ENCODE measurements at regions not wholly inside any gene's neighbourhood (a gene's known extent, or its start where the extent isn't known, plus 50 kb on each side); places are given as distances from the start of the nearest gene placed in this dataset.

DNA sequence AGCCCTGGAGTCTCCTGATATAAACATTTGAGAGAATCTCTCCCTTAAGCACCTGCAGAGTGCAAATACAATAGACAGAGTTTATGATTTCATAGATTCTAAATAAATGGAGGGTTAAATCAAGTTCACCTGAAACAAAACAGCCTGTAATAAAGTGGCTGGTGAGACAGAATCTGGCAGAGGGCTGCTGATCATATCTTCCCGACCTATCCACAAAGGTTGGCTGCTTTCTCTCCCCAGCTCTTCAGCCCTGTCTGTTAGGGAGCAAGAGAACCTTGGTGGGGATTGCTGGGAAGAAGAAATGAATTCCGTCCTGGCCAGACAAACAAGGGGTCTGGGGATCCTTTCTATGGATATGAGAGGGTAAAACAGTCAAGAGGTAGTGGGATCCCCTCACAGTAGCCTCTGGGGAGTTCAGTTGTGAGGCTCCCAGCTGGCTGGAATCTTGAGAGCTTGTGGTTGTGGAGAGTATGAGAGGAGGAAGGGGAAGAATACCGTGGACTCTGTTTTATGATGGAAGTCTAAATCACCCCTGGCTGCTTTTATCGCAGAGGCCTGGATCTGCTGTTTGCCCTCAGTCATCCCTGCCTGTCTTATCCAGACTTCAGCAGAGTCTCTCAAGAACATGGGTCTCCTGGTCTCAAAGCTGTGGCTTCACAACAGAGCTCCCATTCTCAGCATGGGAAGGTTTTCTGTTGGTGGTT, 451.3 kb downstream of the NTRK3 start:
- Mint-ChIP-seq H3K36me3 (no peaks in the 10 kb centered on the region), H3K4me1 (no peaks in the 10 kb centered on the region), H3K27me3 (no peaks in the 10 kb centered on the region), H3K4me3 (no peak overlapping the region), H3K9me3 (ENCODE audit: low read depth) (no peaks in the 10 kb centered on the region), H3K27ac (no peak overlapping the region)
- DNase-seq (no peak), ATAC-seq (no peak)
- CTCF ChIA-PET = no interaction called here

GRCh38 chr15:87804451-87804850, 452.1 kb downstream of the NTRK3 start:
- no peaks in the 10 kb centered on the region for H3K9me3 Mint-ChIP-seq (ENCODE audit: low read depth)
- no peaks in the 10 kb centered on the region for H3K27me3 Mint-ChIP-seq
- CTCF ChIA-PET = interaction anchor here (0.7 kb wide), 1 partner anchor 65 kb away, joined by 3 read pairs; no protein-coding TSS in a partner anchor
- H3K27ac Mint-ChIP-seq = no peak overlapping the region
- no peaks in the 10 kb centered on the region for H3K36me3 Mint-ChIP-seq
- ATAC-seq = no peak
- no peak for DNase-seq
- no peak overlapping the region for H3K4me3 Mint-ChIP-seq
- H3K4me1 Mint-ChIP-seq = no peaks in the 10 kb centered on the region

DNA sequence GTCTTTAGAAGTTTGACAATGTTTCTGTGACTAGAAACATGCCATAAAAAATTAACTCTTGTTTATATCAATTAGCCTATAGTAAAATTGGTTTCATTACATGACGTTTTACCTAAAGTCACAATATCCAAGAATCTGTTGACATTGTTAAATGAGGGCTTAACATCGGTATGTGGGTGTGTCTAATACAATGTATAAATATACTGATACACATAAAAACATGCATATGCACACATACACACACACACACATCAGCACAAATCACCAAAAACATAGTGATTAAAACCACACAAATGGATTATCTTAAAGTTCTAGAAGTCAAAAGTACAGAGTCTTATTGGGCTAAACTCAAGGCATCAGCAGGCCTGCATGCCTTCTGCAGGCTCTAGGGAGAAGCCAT, 456.7 kb downstream of the NTRK3 start:
- CTCF ChIA-PET = no interaction called here
- DNase-seq (no peak), ATAC-seq (no peak)
- Mint-ChIP-seq H3K27ac (no peak overlapping the region), H3K27me3 (no peaks in the 10 kb centered on the region), H3K4me3 (no peak overlapping the region), H3K4me1 (no peaks in the 10 kb centered on the region), H3K36me3 (no peaks in the 10 kb centered on the region), H3K9me3 (ENCODE audit: low read depth) (no peaks in the 10 kb centered on the region)

- no peak overlapping the region for H3K4me3 Mint-ChIP-seq
- DNase-seq = no peak
- no peak overlapping the region for H3K27ac Mint-ChIP-seq
- ATAC-seq = no peak
- no peaks in the 10 kb centered on the region for H3K4me1 Mint-ChIP-seq
- H3K9me3 Mint-ChIP-seq (ENCODE audit: low read depth) = no peaks in the 10 kb centered on the region
- H3K27me3 Mint-ChIP-seq = no peaks in the 10 kb centered on the region
- CTCF ChIA-PET = no interaction called here
- no peaks in the 10 kb centered on the region for H3K36me3 Mint-ChIP-seq
Measured at GRCh38 chr15:87799428-87799827, 457.1 kb downstream of the NTRK3 start.

- CTCF ChIA-PET = no interaction called here
- H3K27ac Mint-ChIP-seq = no peak overlapping the region
- ATAC-seq = no peak
Measured at GRCh38 chr15:87793725-87794124, 462.8 kb downstream of the NTRK3 start.

GRCh38 chr15:87792250-87793040, 464.1 kb downstream of the NTRK3 start:
- no peak overlapping the region for H3K27ac Mint-ChIP-seq
- CTCF ChIA-PET = no interaction called here
- no peaks in the 10 kb centered on the region for H3K9me3 Mint-ChIP-seq (ENCODE audit: low read depth)
- no peak overlapping the region for H3K4me3 Mint-ChIP-seq
- no peaks in the 10 kb centered on the region for H3K36me3 Mint-ChIP-seq
- ATAC-seq = no peak
- no peaks in the 10 kb centered on the region for H3K4me1 Mint-ChIP-seq
- DNase-seq = no peak
- no peaks in the 10 kb centered on the region for H3K27me3 Mint-ChIP-seq

More at GRCh38 chr15:87793725-87794124, 462.8 kb downstream of the NTRK3 start:
- Mint-ChIP-seq H3K9me3 (ENCODE audit: low read depth) (no peaks in the 10 kb centered on the region), H3K4me3 (no peak overlapping the region), H3K4me1 (no peaks in the 10 kb centered on the region), H3K36me3 (no peaks in the 10 kb centered on the region), H3K27me3 (no peaks in the 10 kb centered on the region)
- DNase-seq = no peak

DNA sequence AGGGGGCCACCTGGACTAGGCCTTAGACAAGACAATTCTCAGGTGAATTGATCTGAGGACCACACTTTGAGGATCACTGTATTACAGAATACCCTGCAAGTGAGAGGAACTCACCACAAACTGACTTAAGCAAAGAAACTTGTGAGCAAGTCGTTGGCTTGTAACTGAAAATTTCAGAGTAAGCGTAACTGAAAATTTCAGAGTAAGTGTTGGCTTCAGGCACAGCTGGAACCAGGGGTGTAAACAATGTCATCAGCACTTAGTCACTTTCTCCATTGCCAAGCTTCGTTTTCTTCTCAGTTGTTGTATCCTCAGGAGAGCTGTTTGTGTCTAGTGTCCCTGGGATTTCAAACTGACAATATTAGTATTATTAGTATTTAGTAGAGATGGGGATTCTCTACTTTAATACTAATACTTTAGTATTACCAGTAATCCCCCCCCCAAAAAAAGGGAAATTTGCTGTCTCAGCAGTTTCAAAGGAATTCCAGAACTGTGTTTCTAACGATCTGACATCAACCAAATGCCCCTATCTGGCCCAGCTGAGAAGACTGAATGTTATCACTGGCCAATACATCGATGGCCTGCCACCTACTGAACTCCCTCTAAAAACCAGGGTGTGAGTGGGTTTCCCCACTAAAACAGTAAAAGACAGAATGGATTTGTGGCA, 474.4 kb downstream of the NTRK3 start:
- H3K9me3 Mint-ChIP-seq (ENCODE audit: low read depth) = no peaks in the 10 kb centered on the region
- CTCF ChIA-PET = no interaction called here
- DNase-seq = no peak
- no peaks in the 10 kb centered on the region for H3K36me3 Mint-ChIP-seq
- H3K27ac Mint-ChIP-seq = no peak overlapping the region
- no peak overlapping the region for H3K4me3 Mint-ChIP-seq
- no peaks in the 10 kb centered on the region for H3K4me1 Mint-ChIP-seq
- no peaks in the 10 kb centered on the region for H3K27me3 Mint-ChIP-seq
- ATAC-seq = no peak

GRCh38 chr15:87779746-87780145, 476.8 kb downstream of the NTRK3 start:
- DNase-seq (no peak), ATAC-seq (no peak)
- H3K9me3 Mint-ChIP-seq (ENCODE audit: low read depth) = no peaks in the 10 kb centered on the region
- CTCF ChIA-PET = no interaction called here
- H3K4me1 Mint-ChIP-seq = no peaks in the 10 kb centered on the region
- no peak overlapping the region for H3K4me3 Mint-ChIP-seq
- H3K27ac Mint-ChIP-seq = no peak overlapping the region
- H3K36me3 Mint-ChIP-seq = no peaks in the 10 kb centered on the region
- no peaks in the 10 kb centered on the region for H3K27me3 Mint-ChIP-seq

GRCh38 chr15:87778358-87778757, 478.2 kb downstream of the NTRK3 start:
- ATAC-seq (no peak), DNase-seq (no peak)
- Mint-ChIP-seq H3K27ac (no peak overlapping the region), H3K4me1 (no peaks in the 10 kb centered on the region), H3K36me3 (no peaks in the 10 kb centered on the region), H3K4me3 (no peak overlapping the region), H3K27me3 (no peaks in the 10 kb centered on the region), H3K9me3 (ENCODE audit: low read depth) (no peaks in the 10 kb centered on the region)
- CTCF ChIA-PET = no interaction called here

- no peak overlapping the region for H3K4me3 Mint-ChIP-seq
- ATAC-seq (no peak), DNase-seq (no peak)
- CTCF ChIA-PET = no interaction called here
- H3K27me3 Mint-ChIP-seq = no peaks in the 10 kb centered on the region
- H3K36me3 Mint-ChIP-seq = no peaks in the 10 kb centered on the region
- no peaks in the 10 kb centered on the region for H3K9me3 Mint-ChIP-seq (ENCODE audit: low read depth)
- H3K4me1 Mint-ChIP-seq = no peaks in the 10 kb centered on the region
- H3K27ac Mint-ChIP-seq = no peak overlapping the region
Measured at GRCh38 chr15:87777054-87777561, 479.4 kb downstream of the NTRK3 start.

DNA sequence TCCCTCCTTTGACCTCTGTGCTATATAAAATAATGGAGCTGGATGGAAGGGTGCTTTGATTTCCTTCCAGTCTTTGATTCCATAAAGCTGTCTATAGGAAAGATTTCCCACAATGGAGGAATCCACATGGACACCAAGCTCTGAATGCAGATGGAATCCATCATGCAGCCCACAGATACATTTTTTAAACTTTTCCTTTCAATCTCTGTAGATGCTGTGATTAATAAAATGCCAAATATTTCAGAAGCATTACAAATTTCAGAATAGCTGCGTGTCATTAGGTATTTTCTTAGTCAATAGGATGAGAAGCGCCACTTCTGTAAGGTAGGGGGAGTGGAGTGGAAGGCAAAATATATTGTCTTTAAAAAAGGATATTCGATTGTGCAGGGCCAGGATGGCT, 489.0 kb downstream of the NTRK3 start:
- Mint-ChIP-seq H3K27me3 (peaks cover 3% of the 10 kb centered on the region), H3K36me3 (no peaks in the 10 kb centered on the region)
- CTCF ChIA-PET = no interaction called here

GRCh38 chr15:87764461-87765240, 491.9 kb downstream of the NTRK3 start:
- peaks cover 10% of the 10 kb centered on the region for H3K4me1 Mint-ChIP-seq
- H3K27ac Mint-ChIP-seq = no peak overlapping the region
- H3K4me3 Mint-ChIP-seq = no peak overlapping the region
- no peak for ATAC-seq
- DNase-seq = no peak
- CTCF ChIA-PET = no interaction called here
- H3K36me3 Mint-ChIP-seq = peaks cover 3% of the 10 kb centered on the region
- H3K9me3 Mint-ChIP-seq (ENCODE audit: low read depth) = no peaks in the 10 kb centered on the region
- H3K27me3 Mint-ChIP-seq = peaks cover 3% of the 10 kb centered on the region

More for the DNA sequence above, 489.0 kb downstream of the NTRK3 start:
- ATAC-seq (no peak), DNase-seq (no peak)
- Mint-ChIP-seq H3K27ac (no peak overlapping the region), H3K9me3 (ENCODE audit: low read depth) (no peaks in the 10 kb centered on the region), H3K4me3 (no peak overlapping the region), H3K4me1 (no peaks in the 10 kb centered on the region)

- no peak overlapping the region for H3K27ac Mint-ChIP-seq
- ATAC-seq = no peak
- H3K9me3 Mint-ChIP-seq (ENCODE audit: low read depth) = no peaks in the 10 kb centered on the region
- peaks cover 3% of the 10 kb centered on the region for H3K27me3 Mint-ChIP-seq
- CTCF ChIA-PET = no interaction called here
- no peak for DNase-seq
- peaks cover 3% of the 10 kb centered on the region for H3K36me3 Mint-ChIP-seq
- no peak overlapping the region for H3K4me3 Mint-ChIP-seq
- H3K4me1 Mint-ChIP-seq = peaks cover 10% of the 10 kb centered on the region
Measured at GRCh38 chr15:87763837-87764236, 492.7 kb downstream of the NTRK3 start.
